ENCODE measurements at regions not wholly inside any gene's neighbourhood (a gene's known extent, or its start where the extent isn't known, plus 50 kb on each side); places are given as distances from the start of the nearest gene placed in this dataset.
A peak's percentile ranks its signal among the peaks of the same experiment; 100 is the strongest.

DNA sequence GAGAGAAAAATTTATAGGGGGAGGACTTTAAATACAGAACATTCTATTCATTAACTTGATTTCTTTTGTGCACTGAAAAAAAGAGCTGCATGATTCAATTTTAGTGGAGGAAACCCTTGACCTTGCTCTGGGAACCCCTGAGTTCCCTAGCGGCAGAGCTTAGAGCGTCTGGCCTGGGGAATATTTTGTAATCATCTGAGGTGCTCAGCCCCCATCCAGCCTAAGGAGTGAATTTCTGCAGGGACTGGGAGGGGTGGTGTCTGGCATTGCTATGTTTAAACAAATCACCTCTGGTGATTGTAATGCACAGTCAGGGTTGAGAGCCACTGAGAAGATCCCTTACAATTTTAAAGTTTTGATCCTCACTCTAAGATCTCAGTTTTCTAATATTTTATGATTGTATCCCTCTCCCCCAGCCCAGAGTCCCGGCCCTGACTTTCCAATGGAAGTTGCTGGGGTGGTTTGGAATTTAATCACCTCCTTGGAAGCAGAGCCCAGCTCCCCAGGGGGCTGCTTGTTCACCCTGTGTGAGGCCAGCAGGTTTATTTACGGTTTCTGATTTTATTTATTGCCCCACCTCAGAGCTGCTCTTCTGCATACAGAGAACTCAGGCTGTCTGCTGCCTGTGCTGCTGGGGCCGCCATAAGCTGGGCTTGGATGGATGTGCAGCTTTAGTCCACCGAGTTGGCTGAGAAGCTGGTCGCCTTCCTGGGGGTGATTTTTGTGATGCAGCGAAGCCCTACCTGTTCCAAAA lies 263.1 kb downstream of the LRFN2 start:
- CTCF ChIA-PET = no interaction called here
- no peaks in the 10 kb centered on the region for H3K36me3 Mint-ChIP-seq
- no peak for ATAC-seq
- peaks cover 32% of the 10 kb centered on the region for H3K27me3 Mint-ChIP-seq
- no peak overlapping the region for H3K4me3 Mint-ChIP-seq
- no peak overlapping the region for H3K27ac Mint-ChIP-seq
- DNase-seq = no peak
- H3K9me3 Mint-ChIP-seq (ENCODE audit: low read depth) = peaks cover 2% of the 10 kb centered on the region
- peaks cover 13% of the 10 kb centered on the region for H3K4me1 Mint-ChIP-seq

DNA sequence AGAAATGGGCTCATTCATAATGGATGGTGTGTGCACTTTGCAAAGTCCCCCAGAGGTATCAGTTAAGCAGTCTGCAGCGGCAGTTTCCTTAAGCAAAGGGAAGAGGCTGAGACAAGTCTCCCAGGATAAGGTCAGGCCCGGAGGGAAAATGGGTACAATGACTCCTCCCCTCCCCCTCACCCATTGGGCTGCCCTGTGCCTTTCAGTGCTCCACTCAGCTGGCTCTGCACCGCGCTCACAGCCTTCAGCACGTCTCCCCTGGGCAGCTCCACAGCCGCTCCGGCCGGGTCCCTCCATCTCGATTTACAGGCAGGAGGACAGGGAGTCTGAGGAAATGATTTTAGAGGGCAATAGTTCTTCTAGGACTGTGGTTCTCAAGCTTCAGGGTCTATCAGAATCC lies 264.8 kb downstream of the LRFN2 start:
- Mint-ChIP-seq H3K4me3 (no peak overlapping the region), H3K27me3 (peaks cover 29% of the 10 kb centered on the region), H3K36me3 (no peaks in the 10 kb centered on the region), H3K4me1 (peaks cover 11% of the 10 kb centered on the region), H3K27ac (no peak overlapping the region), H3K9me3 (ENCODE audit: low read depth) (peaks cover 4% of the 10 kb centered on the region)
- CTCF ChIA-PET = interaction anchor here (1.4 kb wide), 1 partner anchor 50 kb away, joined by 3 read pairs; no protein-coding TSS in a partner anchor
- DNase-seq = no peak
- ATAC-seq = no peak

DNA sequence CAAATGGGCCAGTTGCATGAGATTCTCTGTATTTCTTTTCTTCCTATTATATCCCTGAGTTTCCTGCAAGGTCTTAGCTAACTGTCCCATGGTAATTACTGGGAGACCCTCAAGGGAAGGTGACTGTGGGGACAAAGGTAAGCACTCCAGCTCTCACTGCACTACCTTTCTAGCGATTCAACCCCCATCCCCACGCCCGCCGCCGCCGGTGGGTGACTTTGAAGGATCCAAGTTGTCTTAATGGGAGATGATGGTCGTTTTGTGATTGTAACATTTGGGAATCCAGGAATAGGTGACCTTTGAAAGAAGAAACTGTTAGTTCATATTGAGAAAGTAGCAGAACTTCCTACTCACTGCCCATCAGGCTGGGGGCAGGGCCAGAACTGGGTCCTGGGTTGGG lies 265.5 kb downstream of the LRFN2 start:
- H3K36me3 Mint-ChIP-seq = no peaks in the 10 kb centered on the region
- ATAC-seq (no peak), DNase-seq (no peak)
- peaks cover 4% of the 10 kb centered on the region for H3K9me3 Mint-ChIP-seq (ENCODE audit: low read depth)
- peaks cover 4% of the 10 kb centered on the region for H3K4me1 Mint-ChIP-seq
- H3K27me3 Mint-ChIP-seq = peaks cover 29% of the 10 kb centered on the region
- CTCF ChIA-PET = no interaction called here
- H3K27ac Mint-ChIP-seq = no peak overlapping the region
- no peak overlapping the region for H3K4me3 Mint-ChIP-seq

DNA sequence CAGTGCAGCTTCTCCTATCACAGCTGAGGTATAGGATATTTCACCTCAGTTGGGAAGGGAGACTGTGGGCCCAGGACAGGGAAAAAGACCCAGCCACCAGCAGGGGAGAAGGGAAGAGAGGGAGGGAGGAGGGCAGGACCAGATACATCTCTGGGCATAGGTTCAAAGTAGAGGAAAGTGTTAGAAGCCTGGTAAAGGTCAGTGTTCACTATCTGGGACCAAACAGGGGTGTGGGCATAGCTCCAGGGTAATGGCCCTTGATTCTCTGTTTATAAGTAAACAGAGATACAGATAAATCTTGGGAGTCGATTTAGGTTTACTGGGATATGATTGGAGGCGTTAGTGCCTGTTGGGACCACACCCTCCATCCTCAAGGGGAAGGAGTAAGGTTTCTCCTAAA lies 266.2 kb downstream of the LRFN2 start:
- Mint-ChIP-seq H3K4me1 (peaks cover 3% of the 10 kb centered on the region), H3K27me3 (peaks cover 28% of the 10 kb centered on the region), H3K9me3 (ENCODE audit: low read depth) (peaks cover 4% of the 10 kb centered on the region), H3K27ac (no peak overlapping the region), H3K4me3 (no peak overlapping the region), H3K36me3 (no peaks in the 10 kb centered on the region)
- DNase-seq = no peak
- ATAC-seq = no peak
- CTCF ChIA-PET = no interaction called here

DNA sequence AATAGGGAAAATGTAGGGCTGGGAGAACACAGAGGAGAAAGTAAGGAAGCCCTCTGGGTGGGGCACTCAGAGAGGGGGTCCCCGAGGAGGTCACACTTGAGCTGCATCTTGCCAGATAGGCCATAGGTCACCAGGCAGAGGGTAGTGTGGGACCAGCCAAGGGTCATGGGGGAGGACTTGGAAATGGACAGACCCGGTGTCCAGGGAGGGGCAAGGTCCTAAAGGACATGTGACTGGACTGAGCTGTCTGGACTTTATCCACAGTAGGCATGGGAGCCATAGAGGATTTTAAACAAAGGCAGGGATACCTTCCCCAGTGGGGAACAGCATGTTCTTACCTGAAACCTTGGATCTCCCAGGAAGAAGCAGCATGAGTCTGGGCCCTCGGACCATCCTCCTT lies 266.7 kb downstream of the LRFN2 start:
- no peaks in the 10 kb centered on the region for H3K4me1 Mint-ChIP-seq
- peaks cover 4% of the 10 kb centered on the region for H3K9me3 Mint-ChIP-seq (ENCODE audit: low read depth)
- CTCF ChIA-PET = no interaction called here
- H3K27ac Mint-ChIP-seq = no peak overlapping the region
- no peaks in the 10 kb centered on the region for H3K36me3 Mint-ChIP-seq
- H3K27me3 Mint-ChIP-seq = peaks cover 25% of the 10 kb centered on the region
- DNase-seq = no peak
- ATAC-seq = no peak
- H3K4me3 Mint-ChIP-seq = no peak overlapping the region

DNA sequence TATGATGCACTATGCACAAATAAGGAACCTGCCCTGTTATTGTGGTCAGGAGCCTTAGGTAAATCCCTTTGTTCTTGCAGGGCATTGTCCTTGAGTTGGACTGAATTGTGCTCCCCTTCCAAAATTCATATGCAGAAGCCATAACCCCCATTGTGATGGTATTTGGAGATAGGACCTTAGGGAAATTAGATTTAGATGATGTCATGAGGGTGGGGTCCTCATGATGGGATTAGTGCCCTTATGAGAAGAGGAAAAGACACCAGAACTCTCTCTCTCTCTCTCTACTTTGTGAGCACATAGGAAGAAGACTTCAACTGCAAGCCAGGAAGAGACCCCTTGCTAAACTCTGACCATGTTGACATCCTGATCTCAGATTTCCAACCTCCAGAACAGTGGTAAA lies 268.0 kb downstream of the LRFN2 start:
- no peaks in the 10 kb centered on the region for H3K36me3 Mint-ChIP-seq
- no peak overlapping the region for H3K27ac Mint-ChIP-seq
- H3K9me3 Mint-ChIP-seq (ENCODE audit: low read depth) = peaks cover 4% of the 10 kb centered on the region
- H3K4me1 Mint-ChIP-seq = peaks cover 5% of the 10 kb centered on the region
- peaks cover 18% of the 10 kb centered on the region for H3K27me3 Mint-ChIP-seq
- ATAC-seq (no peak), DNase-seq (no peak)
- no peak overlapping the region for H3K4me3 Mint-ChIP-seq
- CTCF ChIA-PET = no interaction called here

DNA sequence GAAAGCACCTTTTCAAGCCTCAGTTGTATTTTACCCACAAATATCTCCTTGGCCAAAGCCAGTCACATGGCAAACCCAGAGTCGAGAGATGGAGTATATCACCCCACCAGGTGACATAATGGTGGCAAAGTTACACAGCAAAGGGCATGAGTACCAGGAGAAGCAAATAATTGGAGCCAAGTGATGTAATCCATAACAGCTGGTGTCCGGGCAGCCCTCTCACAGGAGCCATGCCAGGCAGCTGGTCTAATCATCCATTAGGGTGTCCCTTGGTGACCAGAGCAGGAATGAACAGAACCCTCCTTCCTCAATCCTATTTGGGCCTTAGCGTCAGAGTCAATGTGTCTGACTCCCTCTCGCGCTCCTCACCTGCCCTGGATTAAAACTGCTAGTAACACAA lies 272.1 kb downstream of the LRFN2 start:
- Mint-ChIP-seq H3K4me3 (no peak overlapping the region), H3K27ac (no peak overlapping the region), H3K27me3 (peaks cover 17% of the 10 kb centered on the region), H3K9me3 (ENCODE audit: low read depth) (peaks cover 4% of the 10 kb centered on the region), H3K36me3 (no peaks in the 10 kb centered on the region), H3K4me1 (peaks cover 5% of the 10 kb centered on the region)
- ATAC-seq (no peak), DNase-seq (no peak)
- CTCF ChIA-PET = no interaction called here

DNA sequence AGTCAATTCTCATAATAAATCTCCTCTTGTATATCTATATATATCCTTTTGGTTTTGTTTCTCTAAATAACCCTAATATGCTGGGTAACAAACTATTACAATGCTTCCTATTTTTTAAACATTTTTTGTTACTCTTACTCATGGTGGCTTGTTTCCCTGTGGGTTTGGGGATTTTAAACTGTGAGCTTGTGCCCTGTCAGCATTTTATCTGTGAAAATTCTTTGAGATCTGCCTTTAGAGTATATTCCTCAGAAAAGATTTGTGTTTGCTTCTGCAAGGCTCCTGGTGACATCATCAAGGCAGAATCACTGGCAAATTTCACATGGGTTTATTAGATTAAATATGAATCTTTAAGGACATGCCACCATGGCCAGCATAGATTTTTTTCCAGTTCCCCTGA lies 273.6 kb downstream of the LRFN2 start:
- H3K27ac Mint-ChIP-seq = no peak overlapping the region
- no peak for DNase-seq
- no peak overlapping the region for H3K4me3 Mint-ChIP-seq
- peaks cover 2% of the 10 kb centered on the region for H3K9me3 Mint-ChIP-seq (ENCODE audit: low read depth)
- H3K27me3 Mint-ChIP-seq = peaks cover 22% of the 10 kb centered on the region
- peaks cover 5% of the 10 kb centered on the region for H3K4me1 Mint-ChIP-seq
- no peak for ATAC-seq
- CTCF ChIA-PET = no interaction called here
- no peaks in the 10 kb centered on the region for H3K36me3 Mint-ChIP-seq

DNA sequence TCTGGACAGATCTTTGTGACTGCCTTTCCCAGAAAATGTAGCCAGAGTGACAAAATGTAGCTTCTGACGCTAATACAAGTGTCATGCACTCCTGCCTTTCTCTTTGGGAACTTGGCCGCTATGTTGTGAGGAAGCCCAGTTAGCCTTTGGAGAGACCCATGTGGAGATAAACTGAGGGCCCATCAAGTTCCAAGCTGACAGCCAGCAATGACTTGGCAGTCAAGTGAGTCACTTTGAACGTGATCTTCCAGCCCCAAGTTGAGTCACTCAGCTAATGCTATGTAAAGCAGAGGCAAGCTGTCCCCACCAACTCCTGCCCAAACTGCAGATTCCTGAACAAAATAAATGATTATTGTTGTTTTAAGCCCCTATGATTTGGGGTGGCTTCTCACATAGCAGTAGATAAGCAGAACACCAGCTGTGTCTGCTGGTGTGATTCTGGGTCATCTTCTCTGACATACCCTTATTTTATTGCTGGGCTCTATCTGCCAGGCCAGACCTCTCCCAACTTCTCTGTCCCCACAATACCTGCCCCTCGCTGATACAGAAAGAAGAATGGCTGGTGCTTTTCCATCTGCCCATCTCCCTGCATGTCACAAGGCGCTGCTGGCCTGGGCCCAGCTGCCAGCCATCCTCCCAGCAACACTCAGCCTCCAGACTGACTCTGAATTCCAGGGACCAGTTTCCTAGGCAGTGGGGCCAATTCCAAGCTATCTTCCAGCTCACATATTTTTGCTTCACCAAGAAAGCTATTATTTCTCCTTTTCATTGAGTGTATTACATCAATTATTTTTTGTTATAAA lies 274.8 kb downstream of the LRFN2 start:
- Mint-ChIP-seq H3K36me3 (no peaks in the 10 kb centered on the region), H3K9me3 (ENCODE audit: low read depth) (no peaks in the 10 kb centered on the region), H3K27me3 (peaks cover 27% of the 10 kb centered on the region), H3K27ac (no peak overlapping the region), H3K4me3 (no peak overlapping the region), H3K4me1 (peaks cover 5% of the 10 kb centered on the region)
- ATAC-seq (no peak), DNase-seq (no peak)
- CTCF ChIA-PET = no interaction called here

DNA sequence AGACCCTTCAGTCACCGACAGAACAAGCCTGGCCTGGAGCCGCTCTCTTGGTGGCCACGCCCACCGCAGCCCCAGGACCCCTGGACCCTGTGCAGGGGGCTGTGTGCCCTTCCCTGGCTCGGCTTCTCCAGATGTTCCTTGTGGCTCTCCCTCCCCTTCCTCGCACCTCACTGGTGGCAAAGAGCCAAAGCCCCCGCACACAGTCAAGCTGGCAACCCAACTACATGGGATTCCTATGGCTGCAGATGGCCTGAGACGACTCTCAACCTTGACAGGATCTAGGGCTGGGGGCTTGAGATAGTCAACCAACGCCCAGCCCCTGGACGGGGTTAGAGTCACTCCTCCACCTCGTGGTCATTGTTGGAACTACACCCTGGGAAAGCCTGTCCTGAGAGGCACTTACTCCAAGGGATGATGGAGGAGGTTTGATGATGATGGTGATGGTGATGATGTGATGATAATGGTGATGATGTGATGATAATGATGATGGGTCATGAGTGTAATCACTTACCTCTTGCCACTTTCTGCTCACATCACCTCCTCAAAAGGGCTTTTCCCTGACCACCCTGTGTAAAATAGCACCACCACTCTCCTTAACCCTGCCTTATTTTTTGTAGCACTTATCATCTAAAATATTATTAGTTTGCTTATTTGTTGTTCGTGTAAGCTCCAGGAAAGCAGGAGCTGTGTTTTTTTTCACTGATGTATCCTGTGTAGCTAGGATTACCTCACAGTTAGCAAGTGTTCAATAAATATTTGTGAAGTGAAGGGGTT lies 278.4 kb downstream of the LRFN2 start:
- Mint-ChIP-seq H3K36me3 (no peaks in the 10 kb centered on the region), H3K4me3 (no peak overlapping the region), H3K27ac (no peak overlapping the region), H3K27me3 (peaks cover 42% of the 10 kb centered on the region), H3K9me3 (ENCODE audit: low read depth) (peaks cover 2% of the 10 kb centered on the region), H3K4me1 (no peaks in the 10 kb centered on the region)
- ATAC-seq (no peak), DNase-seq (peak; percentile 60)
- CTCF ChIA-PET = no interaction called here

DNA sequence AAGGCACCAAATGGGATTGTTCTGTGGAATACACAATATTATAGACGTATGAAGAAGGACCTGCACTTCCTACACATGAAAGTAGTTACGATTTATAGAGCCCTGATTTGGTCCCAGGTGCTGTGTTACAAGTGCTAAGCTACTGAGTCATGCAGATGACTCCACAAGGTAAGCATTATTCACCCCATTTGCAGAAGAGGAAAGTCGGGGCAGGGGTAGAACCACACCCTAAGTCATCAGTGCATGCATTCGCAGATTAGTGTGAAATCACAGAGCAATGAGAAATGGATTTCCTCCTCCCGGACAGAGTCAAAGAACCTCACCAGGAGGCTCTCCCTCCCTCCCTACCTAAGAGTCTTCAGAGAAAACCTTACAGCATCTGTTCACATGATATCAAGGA lies 279.5 kb downstream of the LRFN2 start:
- Mint-ChIP-seq H3K9me3 (ENCODE audit: low read depth) (peaks cover 2% of the 10 kb centered on the region), H3K36me3 (no peaks in the 10 kb centered on the region), H3K27ac (no peak overlapping the region), H3K4me1 (no peaks in the 10 kb centered on the region), H3K4me3 (no peak overlapping the region), H3K27me3 (peaks cover 42% of the 10 kb centered on the region)
- ATAC-seq = no peak
- CTCF ChIA-PET = no interaction called here
- DNase-seq = no peak

DNA sequence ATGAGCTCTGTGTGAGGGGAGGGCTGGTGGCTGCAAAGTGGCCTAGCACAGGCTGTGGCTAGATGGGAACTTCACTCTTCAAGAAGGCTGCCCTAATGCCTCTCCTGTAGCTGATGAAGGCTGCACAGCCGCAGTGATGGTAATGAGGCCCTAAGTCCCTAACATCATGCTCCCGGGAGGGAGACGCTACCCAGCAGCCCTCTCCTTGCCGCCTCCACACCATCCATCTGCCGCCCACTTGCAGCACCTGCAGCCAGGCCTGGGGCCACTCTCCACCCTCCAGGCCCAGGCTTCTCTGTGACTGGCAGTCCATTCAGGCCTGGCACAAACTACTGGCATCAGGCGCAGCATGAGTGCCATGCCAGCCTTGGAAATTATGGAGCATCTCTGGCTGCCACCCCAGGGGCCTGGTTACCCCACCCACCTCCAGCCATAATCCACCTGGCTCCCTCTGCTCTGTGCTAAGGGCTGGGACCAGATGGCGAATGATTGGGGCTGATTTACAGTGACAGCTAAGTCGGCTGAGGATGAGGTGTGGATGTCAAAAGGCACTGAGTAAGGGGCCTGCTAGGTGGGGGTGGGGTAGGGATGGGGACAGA lies 284.2 kb downstream of the LRFN2 start:
- Mint-ChIP-seq H3K4me3 (no peak overlapping the region), H3K27ac (no peak overlapping the region), H3K9me3 (ENCODE audit: low read depth) (peaks cover 2% of the 10 kb centered on the region), H3K27me3 (peaks cover 22% of the 10 kb centered on the region), H3K36me3 (no peaks in the 10 kb centered on the region), H3K4me1 (no peaks in the 10 kb centered on the region)
- ATAC-seq = no peak
- CTCF ChIA-PET = no interaction called here
- no peak for DNase-seq

DNA sequence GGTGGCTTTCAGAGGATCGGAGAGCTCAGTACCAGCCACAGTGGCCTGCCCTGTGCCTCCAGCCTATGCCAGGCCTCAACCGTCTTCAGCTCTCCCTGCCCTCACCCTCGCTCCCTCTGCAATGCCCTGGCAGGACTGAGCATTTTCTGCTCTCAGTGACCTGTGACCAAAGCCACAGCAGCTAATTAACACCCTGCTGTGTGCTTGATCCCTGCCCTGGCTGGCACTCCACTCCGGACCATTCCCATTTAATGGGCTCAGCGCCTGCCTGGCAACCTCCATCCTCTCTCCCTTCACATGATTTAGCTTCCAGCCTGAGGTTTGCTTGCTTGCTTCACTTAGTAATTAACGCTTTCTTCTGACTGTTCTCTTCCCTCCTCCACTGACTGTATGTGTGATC lies 287.5 kb downstream of the LRFN2 start:
- H3K27me3 Mint-ChIP-seq = no peaks in the 10 kb centered on the region
- no peak overlapping the region for H3K27ac Mint-ChIP-seq
- no peaks in the 10 kb centered on the region for H3K4me1 Mint-ChIP-seq
- ATAC-seq = no peak
- CTCF ChIA-PET = no interaction called here
- no peak for DNase-seq
- H3K36me3 Mint-ChIP-seq = no peaks in the 10 kb centered on the region
- no peaks in the 10 kb centered on the region for H3K9me3 Mint-ChIP-seq (ENCODE audit: low read depth)
- no peak overlapping the region for H3K4me3 Mint-ChIP-seq

Data from activated CD8-positive, alpha-beta memory T cell treated with anti-CD3 and anti-CD28 coated beads, Interleukin-2, amount 10 ng/mL, durations not matched to agents 7 days and 5 days (primary cell).